ENCODE measurements at regions not wholly inside any gene's neighbourhood (a gene's known extent, or its start where the extent isn't known, plus 50 kb on each side); places are given as distances from the start of the nearest gene placed in this dataset.

GRCh38 chr1:48071513-48071912, 74.3 kb upstream of the TRABD2B start:
- no peak for TF ChIP-seq EZH2 (IDR thresholded peaks at IDR 0.05; ENCODE audit: borderline replicate concordance, low read length)
- TF ChIP-seq CTCF (IDR thresholded peaks at IDR 0.05; ENCODE audit: low read length) = no peak

All from OCI-LY1 (cell line).